HG03135 (cell line): ENCODE measurements at regions not wholly inside any gene's neighbourhood (a gene's known extent, or its start where the extent isn't known, plus 50 kb on each side); places are given as distances from the start of the nearest gene placed in this dataset.

ENCODE experiments used
- ATAC-seq: cut with Tn5 transposase; IDR thresholded peaks from one replicate; pipeline ENCODE4 v1.9.1; 2021; ENCODE audit warnings: mild to moderate bottlenecking, moderate library complexity; ENCODE audit not compliant: unreplicated experiment

DNA sequence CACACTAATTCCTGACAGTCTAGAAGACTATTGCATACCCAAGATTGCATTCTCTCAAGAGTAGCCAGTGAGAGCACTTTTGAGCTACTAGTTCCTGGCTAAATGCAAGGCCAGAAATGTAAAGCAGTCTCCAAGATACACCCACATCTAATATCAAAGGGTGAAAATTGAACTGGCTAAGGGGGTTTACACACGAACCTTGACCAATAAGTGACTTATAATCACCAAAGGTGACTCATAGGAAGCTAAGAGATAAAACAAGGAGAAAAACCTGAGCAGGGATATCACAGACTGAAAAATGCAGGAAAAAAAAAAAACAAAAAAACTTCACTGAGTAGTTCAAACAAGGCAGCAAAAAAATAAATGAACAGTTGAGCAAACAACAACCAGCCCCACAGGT, 172.2 kb upstream of the RRP15 start:
- ATAC-seq: no peak

GRCh38 chr1:218123968-218124367, 161.1 kb upstream of the RRP15 start:
- ATAC-seq: no peak

- ATAC-seq: no peak
Observed at GRCh38 chr1:218135371-218135770, 149.7 kb upstream of the RRP15 start.

GRCh38 chr1:218139761-218140160, 145.3 kb upstream of the RRP15 start:
- ATAC-seq: no peak

GRCh38 chr1:218156595-218156994, 128.5 kb upstream of the RRP15 start:
- ATAC-seq: no peak

DNA sequence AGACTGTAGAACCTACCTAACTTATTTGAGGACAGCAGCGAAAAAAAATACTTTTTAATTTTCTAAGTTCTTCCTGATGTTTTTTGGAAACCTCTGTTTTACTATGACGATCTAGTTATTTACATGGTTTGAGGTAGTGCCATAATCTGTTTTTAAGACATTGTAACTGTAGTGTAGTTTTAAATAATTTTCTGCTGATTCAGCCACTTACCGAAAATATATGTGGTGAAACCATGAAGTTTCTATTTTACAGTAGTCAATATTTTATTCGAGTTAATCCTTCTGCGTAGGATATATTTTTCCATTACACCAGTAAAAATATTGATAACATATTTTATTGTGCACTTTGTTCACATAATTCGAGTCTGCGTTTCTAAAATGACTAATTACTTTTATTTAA, 121.7 kb upstream of the RRP15 start:
- ATAC-seq: no peak

GRCh38 chr1:218164111-218164929, 120.8 kb upstream of the RRP15 start:
- peak; percentile 50 for ATAC-seq

DNA sequence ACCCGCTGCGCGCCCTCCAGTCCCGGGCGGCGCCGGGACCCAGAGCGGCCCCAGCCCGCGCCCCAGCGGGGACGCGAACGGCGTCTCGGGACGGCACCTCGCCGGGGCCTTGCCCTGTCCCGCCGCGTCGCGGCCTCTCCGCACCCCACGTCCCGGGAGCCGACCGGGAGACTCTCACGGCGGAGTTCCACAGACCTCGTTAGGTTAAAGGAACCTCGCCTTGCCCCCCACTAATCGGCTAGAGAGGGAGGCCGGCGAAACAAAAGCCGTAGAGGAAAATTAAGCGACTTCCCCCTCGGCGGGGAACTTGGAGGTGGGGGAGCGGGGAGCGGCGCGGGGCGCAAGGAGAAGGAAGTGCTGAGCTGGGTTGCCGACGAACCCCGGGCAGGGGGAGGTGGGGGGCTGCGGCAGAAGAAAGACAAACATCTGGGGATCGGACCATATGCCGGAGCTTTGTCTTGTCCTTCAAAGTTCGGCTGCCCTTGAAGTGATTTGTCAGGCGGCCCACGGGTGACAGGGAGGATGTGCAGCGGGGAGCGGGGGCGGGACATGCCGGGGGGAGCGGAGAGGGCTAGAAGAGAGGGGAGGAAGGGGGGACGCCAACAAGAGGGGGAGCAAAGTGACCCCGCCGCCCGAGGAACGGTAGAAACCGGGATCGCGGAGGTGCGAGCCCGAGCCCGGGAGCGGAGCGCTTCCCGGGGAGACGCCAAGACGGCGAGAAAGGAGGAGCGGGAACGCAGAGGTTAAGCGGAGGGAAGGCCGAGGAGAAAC, 120.0 kb upstream of the RRP15 start:
- ATAC-seq: peak; percentile 45

GRCh38 chr1:218165701-218166114, 119.4 kb upstream of the RRP15 start:
- ATAC-seq: no peak

DNA sequence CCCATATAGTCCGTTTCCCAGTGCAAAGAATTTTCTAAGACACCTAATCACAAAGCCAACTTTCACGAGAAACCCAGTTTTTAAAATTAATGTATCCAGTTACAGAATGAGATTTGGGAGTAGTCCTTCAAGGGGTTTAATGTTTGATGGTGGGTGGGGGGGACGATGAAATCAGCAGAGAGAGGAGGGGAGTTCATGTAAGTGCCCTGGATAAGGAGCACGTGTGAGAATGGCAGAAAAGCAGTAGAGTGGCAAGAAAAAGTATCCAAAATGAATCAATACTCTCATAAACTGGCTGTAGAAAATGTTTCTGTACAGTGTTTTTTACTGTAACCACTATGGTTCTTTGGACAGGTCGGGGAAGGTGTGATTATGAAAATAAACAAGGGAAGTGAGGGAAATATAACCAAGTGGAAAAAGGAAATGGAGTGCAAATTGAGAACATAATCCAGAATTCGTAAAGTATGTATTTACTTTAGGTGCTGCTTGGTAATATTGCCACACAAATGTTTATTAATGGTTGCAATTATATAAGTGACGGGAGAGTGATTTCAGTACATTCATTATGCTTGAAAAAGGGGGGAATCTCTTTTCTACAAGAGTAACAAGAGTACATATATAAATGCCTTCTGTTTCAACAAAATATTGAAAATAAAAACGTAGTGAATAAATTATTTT, 118.7 kb upstream of the RRP15 start:
- no peak for ATAC-seq

DNA sequence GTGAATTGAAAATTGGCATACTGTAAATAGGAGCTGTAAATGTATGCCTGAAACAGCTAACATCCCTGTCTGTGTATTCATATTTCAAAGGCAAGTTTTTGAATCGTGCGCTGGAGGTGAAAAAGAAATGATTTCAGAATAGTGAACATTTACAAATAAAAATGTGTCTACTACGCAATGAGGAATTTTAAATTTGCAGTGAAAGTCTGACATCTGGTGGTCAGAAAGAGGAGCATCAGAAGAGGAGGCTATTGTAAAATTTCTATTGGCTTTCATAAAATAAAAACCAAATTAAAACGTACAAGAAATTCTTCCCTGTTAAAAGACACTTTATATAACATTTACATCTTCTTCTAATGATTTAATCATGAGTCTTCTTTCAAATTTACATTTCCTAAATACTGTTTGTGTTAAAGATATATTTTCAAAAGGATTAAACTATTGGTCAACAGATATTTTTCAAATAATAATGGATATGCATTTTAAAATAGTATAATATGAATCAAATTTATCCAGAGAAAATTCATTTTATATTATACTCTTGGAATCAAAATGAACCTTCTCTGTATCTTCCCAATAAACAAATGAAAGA, 113.7 kb upstream of the RRP15 start:
- ATAC-seq: no peak

- ATAC-seq: no peak
Observed at GRCh38 chr1:218182455-218182854, 102.6 kb upstream of the RRP15 start.

DNA sequence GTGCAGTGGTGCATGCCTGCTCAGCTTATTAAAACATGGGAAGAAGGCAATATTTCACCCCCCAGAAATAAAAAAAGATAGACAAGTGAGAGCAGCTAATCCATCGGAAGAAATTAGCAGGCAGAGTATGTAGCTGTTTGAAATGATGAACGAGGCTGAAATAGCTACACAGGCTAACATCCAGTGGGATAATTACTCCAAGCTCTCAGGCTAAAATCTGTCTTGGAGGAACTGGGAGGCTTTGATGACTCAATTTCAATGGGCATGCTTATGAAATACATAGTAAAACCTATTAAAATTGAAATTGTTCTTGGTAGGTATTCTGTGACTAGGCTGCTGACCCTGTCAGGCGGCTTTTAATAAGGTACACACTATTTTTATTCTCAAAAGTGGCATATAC, 84.1 kb upstream of the RRP15 start:
- ATAC-seq: no peak

GRCh38 chr1:218201601-218202000, 83.5 kb upstream of the RRP15 start:
- no peak for ATAC-seq

DNA sequence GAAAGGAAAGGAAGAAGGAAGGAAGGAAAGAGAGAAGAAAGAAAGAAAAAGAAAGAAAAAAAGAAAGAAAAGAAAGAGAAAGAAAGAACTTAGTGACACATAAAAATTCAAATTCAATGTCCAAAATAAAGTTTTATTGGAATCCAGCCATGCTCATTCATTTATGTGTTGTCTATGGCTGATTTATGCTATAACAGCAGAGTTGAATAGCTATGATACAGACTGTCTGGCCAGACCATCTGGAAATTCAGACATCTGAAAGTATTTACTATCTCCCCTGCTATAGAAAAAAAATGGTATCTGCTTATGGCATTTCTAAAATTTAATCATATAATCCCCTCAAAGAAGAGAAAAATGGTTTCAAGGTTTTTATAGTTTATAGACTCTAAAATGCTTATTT, 79.4 kb upstream of the RRP15 start:
- no peak for ATAC-seq

GRCh38 chr1:218207194-218207593, 77.9 kb upstream of the RRP15 start:
- ATAC-seq: no peak

GRCh38 chr1:218209351-218209861, 75.7 kb upstream of the RRP15 start:
- ATAC-seq: no peak

- no peak for ATAC-seq
Observed at GRCh38 chr1:218211241-218211640, 73.9 kb upstream of the RRP15 start.

DNA sequence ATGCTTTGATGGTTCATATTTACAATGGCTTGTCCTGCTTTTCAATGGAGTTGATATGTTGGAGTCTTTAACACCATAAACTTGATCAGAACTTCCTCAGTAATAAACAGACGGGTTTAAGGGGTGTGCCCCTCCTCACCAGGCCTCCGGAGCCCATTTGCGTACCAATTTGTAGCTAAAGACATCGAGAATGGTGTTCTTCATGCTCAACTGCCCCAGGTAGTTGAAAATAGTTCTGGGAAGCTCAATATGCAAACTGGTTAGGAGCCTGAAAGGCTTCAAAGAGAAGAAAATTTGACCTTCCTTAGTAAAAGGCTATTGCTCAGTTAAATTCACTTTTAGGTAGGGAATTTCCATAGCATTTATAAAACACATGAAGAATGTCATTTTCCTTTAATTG, 68.1 kb upstream of the RRP15 start:
- ATAC-seq: no peak

DNA sequence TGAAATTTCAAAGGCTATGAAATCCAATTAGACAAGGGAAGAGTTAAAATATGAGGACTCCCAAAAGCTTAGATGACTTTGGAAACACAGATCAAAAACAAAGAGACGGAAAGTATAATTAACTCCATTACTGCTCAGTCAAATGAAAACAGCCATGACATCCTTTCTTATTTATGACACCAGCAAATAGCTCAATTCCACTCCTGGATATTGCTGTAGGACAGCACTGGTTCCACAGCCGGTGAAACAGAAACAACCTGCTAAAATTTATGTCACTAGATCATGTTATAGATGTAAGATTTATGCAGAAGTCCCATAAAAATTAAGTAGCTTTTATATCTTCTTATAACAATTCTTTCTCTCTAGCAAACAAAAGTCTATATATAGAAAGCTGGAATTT, 65.6 kb upstream of the RRP15 start:
- no peak for ATAC-seq

- ATAC-seq: no peak
Observed at GRCh38 chr1:218224101-218224500, 61.0 kb upstream of the RRP15 start.
